ENCODE measurements at regions not wholly inside any gene's neighbourhood (a gene's known extent, or its start where the extent isn't known, plus 50 kb on each side); places are given as distances from the start of the nearest gene placed in this dataset.
"Not testable (repeated sequence)": the region's sequence is repeated elsewhere in the genome, so short reads cannot be mapped to it uniquely, and the experiment has no call there.

GRCh38 chrX:27404366-27404765 is 58.8 kb downstream of the PPP4R3C start:
- no peaks in the 10 kb centered on the region for H3K36me3 ChIP-seq (replicated peaks)
- no peak overlapping the region for H3K4me3 ChIP-seq

GRCh38 chrX:27399146-27399456 is 64.0 kb downstream of the PPP4R3C start:
- Histone ChIP-seq H3K4me1 (no peaks in the 10 kb centered on the region), H3K9me3 (no peaks in the 10 kb centered on the region), H3K27me3 (ENCODE audit: low read depth) (no peaks in the 10 kb centered on the region), H3K36me3 (replicated peaks) (no peaks in the 10 kb centered on the region), H3K4me3 (no peak overlapping the region)
- no peak for DNase-seq (ENCODE audit: low spot score in 2 of 2)
- in situ Hi-C loops (cut with MboI; ENCODE audit: low sequenced_read_pairs): no loop called here

More at GRCh38 chrX:27404366-27404765, 58.8 kb downstream of the PPP4R3C start:
- DNase-seq (ENCODE audit: low spot score in 2 of 2): no peak
- no peaks in the 10 kb centered on the region for H3K27me3 ChIP-seq (ENCODE audit: low read depth)
- no peaks in the 10 kb centered on the region for H3K9me3 ChIP-seq
- no peaks in the 10 kb centered on the region for H3K4me1 ChIP-seq
- in situ Hi-C loops (cut with MboI; ENCODE audit: low sequenced_read_pairs): no loop called here

GRCh38 chrX:27391623-27392022 is 71.5 kb downstream of the PPP4R3C start:
- in situ Hi-C loops (cut with MboI; ENCODE audit: low sequenced_read_pairs): no loop called here
- Histone ChIP-seq H3K9me3 (no peaks in the 10 kb centered on the region), H3K27me3 (ENCODE audit: low read depth) (no peaks in the 10 kb centered on the region), H3K4me1 (no peaks in the 10 kb centered on the region), H3K36me3 (replicated peaks) (no peaks in the 10 kb centered on the region), H3K4me3 (no peak overlapping the region)
- no peak for DNase-seq (ENCODE audit: low spot score in 2 of 2)

DNA sequence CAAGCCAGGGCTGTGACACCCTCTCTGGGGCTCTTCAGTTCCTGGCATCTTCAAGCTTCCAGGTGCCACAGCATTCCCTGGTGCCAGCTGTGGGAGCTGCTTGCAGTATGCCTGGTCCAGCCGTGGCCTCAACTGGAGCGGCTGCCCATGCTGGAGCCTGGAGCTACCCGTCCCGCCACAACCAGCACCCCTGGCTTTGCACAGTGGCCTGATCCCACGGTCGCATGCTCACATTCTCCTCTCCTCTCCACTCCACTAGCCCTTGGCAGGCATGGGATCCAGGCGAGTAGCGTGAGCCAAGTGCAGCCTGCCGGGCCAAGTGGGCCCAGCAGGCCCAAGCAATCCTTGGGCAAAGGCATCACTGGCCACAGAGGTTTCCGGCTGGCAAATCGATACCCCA is 81.7 kb downstream of the PPP4R3C start:
- no peaks in the 10 kb centered on the region for H3K4me1 ChIP-seq
- in situ Hi-C loops (cut with MboI; ENCODE audit: low sequenced_read_pairs): no loop called here
- no peaks in the 10 kb centered on the region for H3K36me3 ChIP-seq (replicated peaks)
- no peaks in the 10 kb centered on the region for H3K9me3 ChIP-seq
- DNase-seq (ENCODE audit: low spot score in 2 of 2): no peak
- no peaks in the 10 kb centered on the region; the same call in 1 of the 2 replicates for H3K27me3 ChIP-seq (ENCODE audit: low read depth)
- no peak overlapping the region for H3K4me3 ChIP-seq

- no peak overlapping the region for H3K4me3 ChIP-seq
- DNase-seq (ENCODE audit: low spot score in 2 of 2): no peak
- H3K27me3 ChIP-seq (ENCODE audit: low read depth): no peaks in the 10 kb centered on the region; the same call in 1 of the 2 replicates
- H3K36me3 ChIP-seq (replicated peaks): no peaks in the 10 kb centered on the region
- in situ Hi-C loops (cut with MboI; ENCODE audit: low sequenced_read_pairs): no loop called here
- no peaks in the 10 kb centered on the region for H3K4me1 ChIP-seq
- H3K9me3 ChIP-seq: no peaks in the 10 kb centered on the region
These were observed 82.8 kb downstream of the PPP4R3C start for GRCh38 chrX:27380163-27380845.

- in situ Hi-C loops (cut with MboI; ENCODE audit: low sequenced_read_pairs): no loop called here
These were observed 109.1 kb downstream of the PPP4R3C start for GRCh38 chrX:27354021-27354420.

GRCh38 chrX:27350476-27350875 is 112.7 kb downstream of the PPP4R3C start:
- no peaks in the 10 kb centered on the region for H3K27me3 ChIP-seq (ENCODE audit: low read depth)

More at GRCh38 chrX:27354021-27354420, 109.1 kb downstream of the PPP4R3C start:
- no peaks in the 10 kb centered on the region for H3K4me1 ChIP-seq
- no peak for DNase-seq (ENCODE audit: low spot score in 2 of 2)
- no peak overlapping the region for H3K4me3 ChIP-seq
- H3K27me3 ChIP-seq (ENCODE audit: low read depth): no peaks in the 10 kb centered on the region
- no peaks in the 10 kb centered on the region for H3K9me3 ChIP-seq
- no peaks in the 10 kb centered on the region for H3K36me3 ChIP-seq (replicated peaks)

GRCh38 chrX:27336466-27337091 is 126.6 kb downstream of the PPP4R3C start:
- in situ Hi-C loops (cut with MboI; ENCODE audit: low sequenced_read_pairs): no loop called here
- DNase-seq (ENCODE audit: low spot score in 2 of 2): peak; percentile 32 to 74
- no peaks in the 10 kb centered on the region for H3K9me3 ChIP-seq

More at GRCh38 chrX:27350476-27350875, 112.7 kb downstream of the PPP4R3C start:
- no peaks in the 10 kb centered on the region for H3K4me1 ChIP-seq
- in situ Hi-C loops (cut with MboI; ENCODE audit: low sequenced_read_pairs): no loop called here
- H3K4me3 ChIP-seq: no peak overlapping the region
- no peaks in the 10 kb centered on the region for H3K9me3 ChIP-seq
- no peak for DNase-seq (ENCODE audit: low spot score in 2 of 2)
- H3K36me3 ChIP-seq (replicated peaks): no peaks in the 10 kb centered on the region

DNA sequence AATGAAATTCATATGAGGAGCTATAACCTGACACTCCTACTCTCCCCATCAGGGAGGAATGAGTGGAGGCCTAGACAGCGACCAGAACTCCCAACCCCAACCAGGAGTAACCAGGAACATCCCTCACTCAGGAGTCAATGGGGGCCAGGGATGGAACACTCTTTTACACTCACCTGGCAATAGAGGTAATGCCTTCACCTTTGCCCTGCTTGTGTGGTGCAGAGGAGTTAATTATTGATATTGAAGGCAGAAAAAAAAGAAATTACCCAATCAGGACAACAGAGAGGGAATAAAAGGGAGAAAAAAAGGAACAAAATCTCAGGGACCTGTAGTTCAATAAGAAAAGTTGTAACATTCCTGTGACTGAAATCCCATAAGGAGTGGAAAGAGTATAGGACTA is 141.5 kb downstream of the PPP4R3C start:
- in situ Hi-C loops (cut with MboI; ENCODE audit: low sequenced_read_pairs): no loop called here

More at GRCh38 chrX:27336466-27337091, 126.6 kb downstream of the PPP4R3C start:
- no peaks in the 10 kb centered on the region for H3K4me1 ChIP-seq
- no peaks in the 10 kb centered on the region for H3K36me3 ChIP-seq (replicated peaks)
- no peak overlapping the region for H3K4me3 ChIP-seq
- no peaks in the 10 kb centered on the region for H3K27me3 ChIP-seq (ENCODE audit: low read depth)

DNA sequence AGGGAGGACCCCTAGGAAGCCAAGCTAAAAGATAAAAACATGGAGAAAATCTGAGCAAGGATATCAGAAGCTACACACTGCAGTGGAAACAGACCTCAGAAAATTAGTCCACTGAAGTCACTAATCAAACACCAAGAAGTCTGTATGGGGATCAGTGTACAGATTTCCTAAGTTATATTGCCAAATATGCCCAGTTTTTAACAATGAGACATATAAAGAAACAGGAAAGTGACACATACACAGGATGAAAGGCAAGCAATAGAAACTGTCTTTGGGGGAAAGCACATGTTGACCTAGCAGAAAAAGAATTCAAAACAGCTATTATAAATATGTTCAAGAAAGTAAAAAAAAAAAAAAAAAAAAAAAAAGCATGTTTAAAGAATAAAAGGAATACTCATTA is 153.7 kb downstream of the PPP4R3C start:
- Histone ChIP-seq H3K36me3 (replicated peaks) (no peaks in the 10 kb centered on the region), H3K27me3 (ENCODE audit: low read depth) (no peaks in the 10 kb centered on the region), H3K9me3 (no peaks in the 10 kb centered on the region), H3K4me1 (no peaks in the 10 kb centered on the region), H3K4me3 (no peak overlapping the region)
- no peak for DNase-seq (ENCODE audit: low spot score in 2 of 2)
- in situ Hi-C loops (cut with MboI; ENCODE audit: low sequenced_read_pairs): no loop called here

More for the DNA sequence above, 141.5 kb downstream of the PPP4R3C start:
- H3K9me3 ChIP-seq: no peaks in the 10 kb centered on the region
- no peak overlapping the region for H3K4me3 ChIP-seq
- no peaks in the 10 kb centered on the region for H3K27me3 ChIP-seq (ENCODE audit: low read depth)
- H3K4me1 ChIP-seq: no peaks in the 10 kb centered on the region
- DNase-seq (ENCODE audit: low spot score in 2 of 2): no peak
- no peaks in the 10 kb centered on the region for H3K36me3 ChIP-seq (replicated peaks)

DNA sequence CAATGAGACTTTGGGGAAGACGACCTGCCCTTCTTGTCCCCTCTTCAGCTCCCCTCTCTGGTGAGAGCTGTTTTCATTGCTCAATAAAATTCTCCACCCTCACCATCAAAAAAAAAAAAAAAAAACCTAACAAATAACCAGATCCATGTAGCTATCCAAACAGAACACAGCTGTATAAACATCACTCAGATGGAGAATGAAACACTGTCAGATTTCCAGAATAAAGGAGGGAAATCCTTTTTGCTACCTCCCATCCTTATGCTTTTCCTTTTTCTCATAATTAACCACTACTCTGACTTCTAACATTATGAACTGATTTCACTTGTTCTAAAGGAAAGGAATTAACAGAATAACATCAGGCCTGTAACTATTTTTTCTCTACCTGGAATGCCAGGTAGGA is 155.6 kb downstream of the PPP4R3C start:
- in situ Hi-C loops (cut with MboI; ENCODE audit: low sequenced_read_pairs): no loop called here
- Histone ChIP-seq H3K4me3 (no peak overlapping the region), H3K9me3 (no peaks in the 10 kb centered on the region), H3K27me3 (ENCODE audit: low read depth) (no peaks in the 10 kb centered on the region), H3K36me3 (replicated peaks) (no peaks in the 10 kb centered on the region), H3K4me1 (no peaks in the 10 kb centered on the region)
- no peak for DNase-seq (ENCODE audit: low spot score in 2 of 2)

GRCh38 chrX:27292552-27292951 is 170.6 kb downstream of the PPP4R3C start:
- in situ Hi-C loops (cut with MboI; ENCODE audit: low sequenced_read_pairs); H3K36me3 ChIP-seq (replicated peaks); DNase-seq (ENCODE audit: low spot score in 2 of 2); H3K4me1 ChIP-seq; H3K4me3 ChIP-seq; H3K27me3 ChIP-seq (ENCODE audit: low read depth); H3K9me3 ChIP-seq: not testable (repeated sequence)

DNA sequence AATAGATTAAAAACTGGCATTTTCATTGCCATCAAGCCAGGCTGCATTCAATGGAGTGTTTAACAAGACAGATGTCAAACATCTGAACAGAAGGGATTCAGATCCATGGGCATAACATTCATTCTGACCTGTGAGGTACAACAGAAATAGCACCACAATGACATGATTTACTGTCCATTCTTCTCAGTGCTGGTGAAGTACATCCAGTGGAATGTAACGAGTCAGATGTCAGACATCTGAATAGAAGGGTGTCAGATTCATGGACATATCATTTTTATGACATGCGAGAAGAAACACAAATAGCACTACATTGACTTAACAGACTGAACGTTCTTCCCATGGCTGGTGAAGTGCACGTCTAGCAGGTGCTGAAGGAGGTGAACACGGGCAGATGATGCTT is 186.4 kb downstream of the PPP4R3C start:
- in situ Hi-C loops (cut with MboI; ENCODE audit: low sequenced_read_pairs): no loop called here
- H3K36me3 ChIP-seq (replicated peaks): no peaks in the 10 kb centered on the region
- H3K9me3 ChIP-seq: no peaks in the 10 kb centered on the region
- no peak overlapping the region for H3K4me3 ChIP-seq
- H3K27me3 ChIP-seq (ENCODE audit: low read depth): no peaks in the 10 kb centered on the region
- no peaks in the 10 kb centered on the region for H3K4me1 ChIP-seq
- DNase-seq (ENCODE audit: low spot score in 2 of 2): no peak

DNA sequence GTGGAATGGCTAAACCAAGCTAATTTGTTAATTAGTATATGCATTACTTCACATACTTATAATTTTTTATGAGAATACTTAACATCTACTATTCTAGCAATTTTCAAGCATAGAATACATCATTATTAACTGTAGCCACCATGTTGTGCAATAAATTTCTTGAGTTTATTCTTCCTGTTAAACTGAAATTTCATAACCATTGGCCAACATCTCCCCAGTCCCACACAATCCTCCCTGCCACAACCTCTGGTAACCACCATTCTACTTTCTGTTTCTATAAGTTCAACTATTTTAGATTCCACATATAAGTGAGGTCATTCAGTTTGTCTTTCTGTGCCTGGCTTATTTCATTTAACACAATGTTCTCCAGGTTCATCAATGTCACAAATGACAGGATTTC is 208.5 kb downstream of the PPP4R3C start:
- in situ Hi-C loops (cut with MboI; ENCODE audit: low sequenced_read_pairs): no loop called here
- H3K9me3 ChIP-seq: no peaks in the 10 kb centered on the region
- no peaks in the 10 kb centered on the region for H3K36me3 ChIP-seq (replicated peaks)
- no peaks in the 10 kb centered on the region for H3K27me3 ChIP-seq (ENCODE audit: low read depth)
- no peak for DNase-seq (ENCODE audit: low spot score in 2 of 2)
- H3K4me1 ChIP-seq: no peaks in the 10 kb centered on the region
- no peak overlapping the region for H3K4me3 ChIP-seq

Data from HAP-1 (cell line).